GM23338 (cell line): ENCODE measurements at regions not wholly inside any gene's neighbourhood (a gene's known extent, or its start where the extent isn't known, plus 50 kb on each side); places are given as distances from the start of the nearest gene placed in this dataset.

Experiments
- ATAC-seq: fragments of 200-7000 bp; cut with Tn5 transposase; 3 replicates; pipeline ENCODE4 v1.9.1; 2020
- DNase-seq: peaks from one replicate; pipeline ENCODE4 v3.0.0-alpha.2; 2015; ENCODE audit warnings: low spot score
- H2AFZ ChIP-seq: fragments of 200-600 bp; sonication (generic); 2 replicates; pipeline ENCODE4 v1.8.0; 2016; ENCODE audit warnings: antibody characterized with exemption, mild to moderate bottlenecking, moderate library complexity
- H3F3A ChIP-seq: fragments of 200-600 bp; sonication (generic); replicated peaks from 2 replicates; pipeline ENCODE4 v1.8.0; 2017; ENCODE audit warnings: antibody characterized with exemption, mixed run types, low read depth
- H3K27ac ChIP-seq: fragments of 200-600 bp; sonication (generic); 2 replicates; pipeline ENCODE4 v1.6.1; 2016; ENCODE audit warnings: low read depth
- H3K27me3 ChIP-seq: fragments of 200-600 bp; sonication (generic); 2 replicates; pipeline ENCODE4 v1.8.0; 2016; ENCODE audit warnings: mild to moderate bottlenecking, mixed run types, moderate library complexity; ENCODE audit not compliant: insufficient read depth
- H3K36me3 ChIP-seq: fragments of 200-600 bp; sonication (generic); 2 replicates; pipeline ENCODE4 v1.8.0; 2016; ENCODE audit warnings: mild to moderate bottlenecking; ENCODE audit not compliant: insufficient read depth
- H3K4me1 ChIP-seq: fragments of 200-600 bp; sonication (generic); 2 replicates; pipeline ENCODE4 v1.8.0; 2016; ENCODE audit warnings: mild to moderate bottlenecking, moderate library complexity; ENCODE audit not compliant: insufficient read depth
- H3K4me2 ChIP-seq: fragments of 200-600 bp; sonication (generic); 2 replicates; pipeline ENCODE4 v1.7.1; 2017; ENCODE audit warnings: mixed run types
- H3K4me3 ChIP-seq: fragments of 200-600 bp; sonication (generic); 2 replicates; pipeline ENCODE4 v1.6.1; 2016; ENCODE audit warnings: mixed run types
- H3K79me2 ChIP-seq: fragments of 200-600 bp; sonication (generic); replicated peaks from 2 replicates; pipeline ENCODE4 v1.8.0; 2017; ENCODE audit warnings: mild to moderate bottlenecking; ENCODE audit not compliant: insufficient read depth
- H3K9me2 ChIP-seq: fragments of 200-600 bp; sonication (generic); 2 replicates; pipeline ENCODE4 v1.8.0; 2017; ENCODE audit not compliant: insufficient read depth
- H4K20me1 ChIP-seq: fragments of 200-600 bp; sonication (generic); replicated peaks from 2 replicates; pipeline ENCODE4 v1.8.0; 2017; ENCODE audit warnings: mild to moderate bottlenecking; ENCODE audit not compliant: insufficient read depth
- H3K27ac Mint-ChIP-seq: 2 replicates; pipeline ENCODE4 v1.8.0; 2020; ENCODE audit warnings: inconsistent platforms, mild to moderate bottlenecking, moderate library complexity, mixed read lengths
- H3K27me3 Mint-ChIP-seq: 3 replicates; pipeline ENCODE4 v1.8.0; 2022; ENCODE audit warnings: low read depth, mild to moderate bottlenecking, moderate library complexity, mixed read lengths, inconsistent platforms; ENCODE audit not compliant: insufficient read depth, poor library complexity
- H3K36me3 Mint-ChIP-seq: 3 replicates; pipeline ENCODE4 v1.8.0; 2021; ENCODE audit warnings: low read depth, mild to moderate bottlenecking, inconsistent platforms, moderate library complexity, mixed read lengths
- H3K4me1 Mint-ChIP-seq: 3 replicates; pipeline ENCODE4 v1.8.0; 2020; ENCODE audit warnings: mild to moderate bottlenecking, inconsistent platforms, mixed read lengths
- H3K4me3 Mint-ChIP-seq: 3 replicates; pipeline ENCODE4 v1.8.0; 2021; ENCODE audit warnings: moderate library complexity, mild to moderate bottlenecking, inconsistent platforms, mixed read lengths
- H3K9me3 Mint-ChIP-seq: 3 replicates; pipeline ENCODE4 v1.8.0; 2020; ENCODE audit warnings: moderate library complexity, mild to moderate bottlenecking, inconsistent platforms, mixed read lengths
- CREB1 ChIP-seq: fragments of 250-450 bp; sonication (Bioruptor Pico); IDR thresholded peaks from 2 replicates; pipeline ENCODE4 v1.5.0; 2020; ENCODE audit warnings: low read depth, mild to moderate bottlenecking, moderate library complexity
- EZH2phosphoT487 ChIP-seq: fragments of 200-600 bp; sonication (generic); IDR thresholded peaks from one replicate; pipeline ENCODE4 v1.8.1; 2018; ENCODE audit warnings: antibody characterized with exemption; ENCODE audit not compliant: unreplicated experiment
- JUNB ChIP-seq: IDR thresholded peaks from one replicate; pipeline ENCODE4 v1.6.1; 2016; ENCODE audit warnings: antibody characterized with exemption; ENCODE audit not compliant: unreplicated experiment
- NANOG ChIP-seq: IDR thresholded peaks from 2 replicates; pipeline ENCODE4 v1.6.1; 2016; ENCODE audit warnings: antibody characterized with exemption, borderline replicate concordance
- POLR2AphosphoS5 ChIP-seq: IDR thresholded peaks from 2 replicates; pipeline ENCODE4 v1.6.1; 2016; ENCODE audit warnings: antibody characterized with exemption, low read depth
- STAT1 ChIP-seq: IDR thresholded peaks from one replicate; pipeline ENCODE4 v1.6.1; 2016; ENCODE audit warnings: antibody characterized with exemption; ENCODE audit not compliant: unreplicated experiment
- ZNF114 ChIP-seq: fragments of 250-450 bp; sonication (Bioruptor Pico); IDR thresholded peaks from 2 replicates; pipeline ENCODE4 v1.5.0; 2020; ENCODE audit warnings: mild to moderate bottlenecking, moderate library complexity
- ZNF331 ChIP-seq: fragments of 250-450 bp; sonication (Bioruptor Pico); IDR thresholded peaks from 2 replicates; pipeline ENCODE4 v1.5.0; 2020; ENCODE audit warnings: low read depth, mild to moderate bottlenecking, moderate library complexity
- ZNF462 ChIP-seq: fragments of 250-450 bp; sonication (Bioruptor Pico); IDR thresholded peaks from 2 replicates; pipeline ENCODE4 v1.5.0; 2020; ENCODE audit warnings: mild to moderate bottlenecking, moderate library complexity
- TF ChIP-seq, protein P1 (sequence below): IDR thresholded peaks from 2 replicates; pipeline ENCODE4 v1.6.1; 2016; ENCODE audit warnings: antibody characterized with exemption
- TF ChIP-seq, protein P2 (sequence below): IDR thresholded peaks from one replicate; pipeline ENCODE4 v1.6.1; 2018; ENCODE audit warnings: antibody characterized with exemption; ENCODE audit not compliant: unreplicated experiment

GRCh38 chr2:223537115-223537514 lies 65.0 kb downstream of the SCG2 start (continued):
- TF ChIP-seq ZNF462 (CRISPR knock-in tag) (no peak), ZNF114 (CRISPR knock-in tag) (no peak), ZNF331 (CRISPR knock-in tag) (no peak), POLR2AphosphoS5 (no peak), STAT1 (no peak), EZH2phosphoT487 (no peak)
- TF ChIP-seq, protein P1, sequence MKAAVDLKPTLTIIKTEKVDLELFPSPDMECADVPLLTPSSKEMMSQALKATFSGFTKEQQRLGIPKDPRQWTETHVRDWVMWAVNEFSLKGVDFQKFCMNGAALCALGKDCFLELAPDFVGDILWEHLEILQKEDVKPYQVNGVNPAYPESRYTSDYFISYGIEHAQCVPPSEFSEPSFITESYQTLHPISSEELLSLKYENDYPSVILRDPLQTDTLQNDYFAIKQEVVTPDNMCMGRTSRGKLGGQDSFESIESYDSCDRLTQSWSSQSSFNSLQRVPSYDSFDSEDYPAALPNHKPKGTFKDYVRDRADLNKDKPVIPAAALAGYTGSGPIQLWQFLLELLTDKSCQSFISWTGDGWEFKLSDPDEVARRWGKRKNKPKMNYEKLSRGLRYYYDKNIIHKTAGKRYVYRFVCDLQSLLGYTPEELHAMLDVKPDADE: no peak

DNA sequence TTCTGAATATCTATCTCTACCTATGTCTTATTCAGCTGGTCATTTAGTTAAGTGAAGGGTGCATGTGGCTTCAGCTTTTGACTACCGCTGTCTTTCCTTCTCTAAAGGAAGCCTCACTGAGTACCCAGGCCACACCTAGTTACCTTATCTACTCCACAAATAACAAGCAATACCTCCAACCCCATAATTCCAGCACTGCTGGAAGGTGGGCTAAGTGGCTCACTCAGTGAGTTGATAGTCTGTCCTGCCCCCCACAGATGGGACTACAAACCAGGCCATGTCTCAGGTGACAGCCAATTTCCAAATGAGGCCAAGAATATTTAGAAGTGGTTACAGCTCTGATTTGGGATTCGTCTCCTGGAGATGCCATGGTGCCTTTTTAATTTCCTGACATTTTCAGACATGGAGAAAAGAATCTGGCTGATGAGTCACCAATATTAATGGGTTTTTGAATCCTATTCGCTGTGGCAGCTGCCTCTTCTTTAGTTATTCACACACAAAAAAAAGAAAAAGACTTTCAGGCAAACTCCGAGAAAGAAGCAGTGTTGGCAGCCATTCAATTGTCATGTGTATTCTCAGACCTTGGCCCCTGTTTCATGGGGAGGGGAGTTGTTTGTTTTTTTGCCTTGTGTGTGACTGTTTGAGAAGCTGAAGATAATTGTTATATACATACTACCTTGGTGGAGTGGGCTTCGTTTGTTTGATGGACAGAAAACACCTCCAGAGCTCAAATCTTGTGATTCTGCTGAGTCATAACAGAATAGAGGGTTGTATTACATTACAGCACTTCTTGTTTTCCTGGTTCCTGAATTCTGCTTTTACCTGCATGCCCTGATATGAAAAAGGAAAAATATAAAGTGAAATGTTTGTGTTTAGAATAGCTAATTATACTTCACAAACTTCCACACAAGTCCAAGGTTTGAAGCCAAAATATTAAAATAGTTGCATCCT lies 64.2 kb downstream of the SCG2 start:
- Histone ChIP-seq H3F3A (no peaks in the 10 kb centered on the region), H3K27ac (no peak overlapping the region), H2AFZ (peak overlapping the region; percentile 92), H3K79me2 (no peaks in the 10 kb centered on the region), H3K36me3 (no peaks in the 10 kb centered on the region), H3K4me2 (peak overlapping the region; percentile 13), H3K27me3 (no peaks in the 10 kb centered on the region), H4K20me1 (no peaks in the 10 kb centered on the region), H3K4me3 (no peak overlapping the region), H3K4me1 (peaks cover 19% of the 10 kb centered on the region), H3K9me2 (no peaks in the 10 kb centered on the region; the same call in 1 of the 2 replicates)
- H3K4me1 Mint-ChIP-seq: peaks cover 17% of the 10 kb centered on the region
- H3K36me3 Mint-ChIP-seq: no peaks in the 10 kb centered on the region
- no peaks in the 10 kb centered on the region for H3K27me3 Mint-ChIP-seq
- H3K4me3 Mint-ChIP-seq: no peak overlapping the region
- H3K27ac Mint-ChIP-seq: peak overlapping the region; percentile 96
- DNase-seq (no peak), ATAC-seq (peak; percentile 27)
- H3K9me3 Mint-ChIP-seq: no peaks in the 10 kb centered on the region
- TF ChIP-seq NANOG: no peak
- TF ChIP-seq ZNF114 (CRISPR knock-in tag): no peak
- no peak for TF ChIP-seq ZNF331 (CRISPR knock-in tag)
- no peak for TF ChIP-seq POLR2AphosphoS5
- TF ChIP-seq, protein P1: no peak
- TF ChIP-seq, protein P2, sequence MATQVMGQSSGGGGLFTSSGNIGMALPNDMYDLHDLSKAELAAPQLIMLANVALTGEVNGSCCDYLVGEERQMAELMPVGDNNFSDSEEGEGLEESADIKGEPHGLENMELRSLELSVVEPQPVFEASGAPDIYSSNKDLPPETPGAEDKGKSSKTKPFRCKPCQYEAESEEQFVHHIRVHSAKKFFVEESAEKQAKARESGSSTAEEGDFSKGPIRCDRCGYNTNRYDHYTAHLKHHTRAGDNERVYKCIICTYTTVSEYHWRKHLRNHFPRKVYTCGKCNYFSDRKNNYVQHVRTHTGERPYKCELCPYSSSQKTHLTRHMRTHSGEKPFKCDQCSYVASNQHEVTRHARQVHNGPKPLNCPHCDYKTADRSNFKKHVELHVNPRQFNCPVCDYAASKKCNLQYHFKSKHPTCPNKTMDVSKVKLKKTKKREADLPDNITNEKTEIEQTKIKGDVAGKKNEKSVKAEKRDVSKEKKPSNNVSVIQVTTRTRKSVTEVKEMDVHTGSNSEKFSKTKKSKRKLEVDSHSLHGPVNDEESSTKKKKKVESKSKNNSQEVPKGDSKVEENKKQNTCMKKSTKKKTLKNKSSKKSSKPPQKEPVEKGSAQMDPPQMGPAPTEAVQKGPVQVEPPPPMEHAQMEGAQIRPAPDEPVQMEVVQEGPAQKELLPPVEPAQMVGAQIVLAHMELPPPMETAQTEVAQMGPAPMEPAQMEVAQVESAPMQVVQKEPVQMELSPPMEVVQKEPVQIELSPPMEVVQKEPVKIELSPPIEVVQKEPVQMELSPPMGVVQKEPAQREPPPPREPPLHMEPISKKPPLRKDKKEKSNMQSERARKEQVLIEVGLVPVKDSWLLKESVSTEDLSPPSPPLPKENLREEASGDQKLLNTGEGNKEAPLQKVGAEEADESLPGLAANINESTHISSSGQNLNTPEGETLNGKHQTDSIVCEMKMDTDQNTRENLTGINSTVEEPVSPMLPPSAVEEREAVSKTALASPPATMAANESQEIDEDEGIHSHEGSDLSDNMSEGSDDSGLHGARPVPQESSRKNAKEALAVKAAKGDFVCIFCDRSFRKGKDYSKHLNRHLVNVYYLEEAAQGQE: no peak
- no peak for TF ChIP-seq JUNB
- no peak for TF ChIP-seq CREB1 (CRISPR knock-in tag)
- no peak for TF ChIP-seq STAT1
